Activated CD8-positive, alpha-beta memory T cell treated with anti-CD3 and anti-CD28 coated beads, Interleukin-2, amount 10 ng/mL, durations not matched to agents 7 days and 5 days (primary cell): ENCODE measurements at regions not wholly inside any gene's neighbourhood (a gene's known extent, or its start where the extent isn't known, plus 50 kb on each side); places are given as distances from the start of the nearest gene placed in this dataset.

ENCODE experiments used
- ATAC-seq: fragments of 150-1000 bp; cut with Tn5 transposase; one replicate; pipeline ENCODE4 v1.10.0; 2021; ENCODE audit warnings: moderate library complexity
- CTCF ChIA-PET: fragments of 350-600 bp; sonication (Branson Sonifier 250); formaldehyde crosslinking; loops from one replicate; lab custom pipeline; 2021; ENCODE audit warnings: antibody characterized with exemption; lab: Charles Lee
- DNase-seq: peaks from one replicate; pipeline ENCODE4 v3.0.0-alpha.2; 2020
- H3K27ac Mint-ChIP-seq: one replicate; pipeline ENCODE4 v1.8.0; 2021; ENCODE audit warnings: mild to moderate bottlenecking, mixed read lengths
- H3K27me3 Mint-ChIP-seq: one replicate; pipeline ENCODE4 v1.8.0; 2021; ENCODE audit warnings: mixed read lengths
- H3K36me3 Mint-ChIP-seq: one replicate; pipeline ENCODE4 v1.8.0; 2021; ENCODE audit warnings: mild to moderate bottlenecking, mixed read lengths
- H3K4me1 Mint-ChIP-seq: one replicate; pipeline ENCODE4 v1.8.0; 2021; ENCODE audit warnings: mixed read lengths
- H3K4me3 Mint-ChIP-seq: one replicate; pipeline ENCODE4 v1.8.0; 2021; ENCODE audit warnings: mild to moderate bottlenecking, moderate library complexity, mixed read lengths
- H3K9me3 Mint-ChIP-seq: one replicate; pipeline ENCODE4 v1.8.0; 2022; ENCODE audit warnings: low read depth, mixed read lengths

- Mint-ChIP-seq H3K36me3 (no peaks in the 10 kb centered on the region), H3K9me3 (no peaks in the 10 kb centered on the region), H3K27ac (no peak overlapping the region), H3K27me3 (peaks cover 11% of the 10 kb centered on the region), H3K4me1 (no peaks in the 10 kb centered on the region), H3K4me3 (no peak overlapping the region)
- DNase-seq (no peak), ATAC-seq (no peak)
- CTCF ChIA-PET: no interaction called here
These were observed 64.5 kb upstream of the KCNK1 start for GRCh38 chr1:233549404-233549803.

- ATAC-seq (no peak), DNase-seq (no peak)
- H3K9me3 Mint-ChIP-seq: no peaks in the 10 kb centered on the region
- H3K4me3 Mint-ChIP-seq: no peak overlapping the region
- no peaks in the 10 kb centered on the region for H3K36me3 Mint-ChIP-seq
- H3K27ac Mint-ChIP-seq: no peak overlapping the region
- H3K4me1 Mint-ChIP-seq: no peaks in the 10 kb centered on the region
- peaks cover 11% of the 10 kb centered on the region for H3K27me3 Mint-ChIP-seq
- CTCF ChIA-PET: no interaction called here
These were observed 64.0 kb upstream of the KCNK1 start for GRCh38 chr1:233549917-233550316.

- CTCF ChIA-PET: no interaction called here
- H3K4me1 Mint-ChIP-seq: no peaks in the 10 kb centered on the region
- H3K9me3 Mint-ChIP-seq: no peaks in the 10 kb centered on the region
- peaks cover 8% of the 10 kb centered on the region for H3K27me3 Mint-ChIP-seq
- no peak for DNase-seq
- no peak for ATAC-seq
- H3K4me3 Mint-ChIP-seq: no peak overlapping the region
- no peak overlapping the region for H3K27ac Mint-ChIP-seq
- H3K36me3 Mint-ChIP-seq: no peaks in the 10 kb centered on the region
These were observed 59.9 kb upstream of the KCNK1 start for GRCh38 chr1:233554037-233554436.

GRCh38 chr1:233561708-233562426 is 52.0 kb upstream of the KCNK1 start:
- no peak for ATAC-seq
- H3K9me3 Mint-ChIP-seq: peaks cover 6% of the 10 kb centered on the region
- peaks cover 10% of the 10 kb centered on the region for H3K27me3 Mint-ChIP-seq
- H3K4me1 Mint-ChIP-seq: no peaks in the 10 kb centered on the region
- no peaks in the 10 kb centered on the region for H3K36me3 Mint-ChIP-seq
- DNase-seq: no peak
- CTCF ChIA-PET: no interaction called here
- H3K4me3 Mint-ChIP-seq: no peak overlapping the region
- no peak overlapping the region for H3K27ac Mint-ChIP-seq
